NCI-H146 treated with DMSO at 0.1 percent for 48 hours (cell line): ENCODE measurements at regions not wholly inside any gene's neighbourhood (a gene's known extent, or its start where the extent isn't known, plus 50 kb on each side); places are given as distances from the start of the nearest gene placed in this dataset.
A peak's percentile ranks its signal among the peaks of the same experiment; 100 is the strongest.

Experiments
- DNase-seq: peaks from one replicate; lab custom pipeline; 2025; ENCODE audit not compliant: unreplicated experiment; lab: John Stamatoyannopoulos, UW

DNA sequence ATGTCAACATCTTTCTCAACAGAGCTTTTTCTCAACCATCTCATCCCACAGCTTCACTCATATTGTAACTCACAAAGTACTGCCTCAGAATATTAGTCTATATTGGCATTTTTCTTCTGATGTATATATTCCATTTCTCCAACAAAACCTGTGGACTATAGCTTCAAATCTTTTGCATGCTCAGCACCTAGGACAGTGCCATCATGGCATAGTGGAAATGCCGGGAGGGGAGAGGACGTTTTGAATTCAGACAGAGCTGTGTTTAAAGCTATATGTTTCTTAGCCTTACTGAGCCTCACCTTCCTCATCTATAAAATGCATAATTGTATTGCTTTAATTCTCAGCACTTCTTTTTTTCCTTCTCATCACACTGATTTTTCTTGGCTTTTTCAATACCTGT is 452.6 kb downstream of the GALC start:
- no peak for DNase-seq

DNA sequence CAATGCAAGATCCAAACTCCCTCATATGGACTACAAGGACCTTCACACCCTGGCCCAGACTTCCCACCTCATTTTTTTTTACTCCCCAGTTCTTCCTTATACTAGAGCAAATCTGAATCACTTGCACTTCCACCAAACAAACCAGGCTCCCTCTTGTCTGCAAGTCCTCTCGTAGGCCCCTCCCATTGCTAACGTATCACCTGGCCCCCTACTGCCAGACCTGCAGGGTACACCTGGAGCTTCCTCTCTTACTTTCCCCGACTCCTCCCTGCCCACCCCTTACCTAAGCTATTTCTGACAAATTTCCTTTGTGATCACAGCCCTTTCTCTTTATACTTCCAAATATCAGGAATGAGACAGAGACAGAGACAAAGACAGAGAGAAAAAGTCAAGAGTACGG is 463.9 kb downstream of the GALC start:
- peak; percentile 39 for DNase-seq

DNA sequence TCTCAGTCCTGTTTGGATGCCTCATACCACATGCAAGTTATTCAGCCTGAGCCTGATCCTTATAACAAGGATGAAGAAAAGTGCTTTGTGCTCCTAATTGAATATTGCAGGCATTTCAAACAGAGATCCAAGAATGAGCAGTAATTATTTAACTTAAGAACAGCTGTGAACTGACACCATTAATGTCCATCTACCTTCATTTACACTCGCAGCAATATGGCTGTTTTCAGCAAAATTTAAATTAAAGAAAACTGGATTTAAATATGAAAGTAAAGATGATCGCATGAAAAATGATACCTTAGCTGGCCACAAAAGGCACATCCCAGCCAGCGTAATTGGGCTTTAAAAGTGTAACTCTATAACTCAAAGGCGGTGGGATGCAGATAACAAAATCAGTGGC is 466.3 kb downstream of the GALC start:
- peak; percentile 28 for DNase-seq

DNA sequence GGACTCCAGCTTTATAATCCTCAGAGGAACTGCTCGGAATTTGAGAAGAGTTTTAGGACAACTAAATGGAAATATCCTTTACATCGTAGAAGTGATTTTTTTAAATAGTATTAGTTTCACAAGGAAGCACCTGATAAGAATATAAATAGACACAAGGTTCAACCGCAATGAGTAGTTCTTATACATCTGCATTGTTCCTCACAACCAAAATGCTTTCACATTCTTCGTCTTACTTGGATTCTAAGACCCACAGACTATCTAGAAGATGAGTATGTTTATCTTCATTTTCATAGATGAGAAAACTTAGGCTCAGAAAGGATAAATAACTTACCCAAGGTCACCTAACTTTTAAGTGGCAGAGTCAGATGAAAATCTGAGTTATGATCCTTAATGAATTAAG is 469.0 kb downstream of the GALC start:
- no peak for DNase-seq

DNA sequence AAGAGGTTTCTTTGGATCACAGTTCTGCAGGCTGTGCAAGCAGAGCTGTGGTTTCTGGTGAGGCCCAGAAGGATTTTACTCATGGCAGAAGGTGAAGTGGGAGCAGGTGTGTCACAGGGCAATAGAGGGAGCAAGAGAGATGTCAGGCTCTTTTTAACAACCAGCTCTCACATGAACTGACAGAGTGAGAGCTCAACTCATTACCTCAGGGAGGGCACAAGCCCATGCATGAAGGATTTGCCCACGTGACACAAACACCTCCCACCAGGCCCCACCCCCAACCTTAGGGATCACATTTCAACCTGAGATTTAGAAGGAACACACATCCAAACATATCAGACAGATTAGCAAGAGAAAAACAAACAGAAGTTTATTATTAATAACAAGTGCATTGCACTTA is 470.4 kb downstream of the GALC start:
- no peak for DNase-seq

DNA sequence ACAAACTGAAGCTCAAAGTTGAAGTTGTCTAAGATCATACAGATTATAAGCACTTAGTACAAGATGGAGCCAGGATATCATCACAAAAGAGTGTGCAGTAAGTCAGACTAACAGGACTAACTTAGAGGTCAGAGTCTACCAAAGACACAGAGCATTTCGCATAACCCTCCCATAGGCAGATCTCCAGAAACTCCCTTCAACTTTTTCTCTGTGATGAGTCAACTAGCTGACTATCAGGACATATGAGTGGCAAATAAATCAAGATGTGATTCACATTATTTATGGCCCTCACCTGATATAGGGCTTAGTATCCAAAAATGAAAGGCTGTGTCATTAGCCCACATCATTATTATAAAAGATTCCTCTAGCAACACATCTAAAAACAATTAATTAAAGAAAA is 484.6 kb downstream of the GALC start:
- DNase-seq, result no peak

DNA sequence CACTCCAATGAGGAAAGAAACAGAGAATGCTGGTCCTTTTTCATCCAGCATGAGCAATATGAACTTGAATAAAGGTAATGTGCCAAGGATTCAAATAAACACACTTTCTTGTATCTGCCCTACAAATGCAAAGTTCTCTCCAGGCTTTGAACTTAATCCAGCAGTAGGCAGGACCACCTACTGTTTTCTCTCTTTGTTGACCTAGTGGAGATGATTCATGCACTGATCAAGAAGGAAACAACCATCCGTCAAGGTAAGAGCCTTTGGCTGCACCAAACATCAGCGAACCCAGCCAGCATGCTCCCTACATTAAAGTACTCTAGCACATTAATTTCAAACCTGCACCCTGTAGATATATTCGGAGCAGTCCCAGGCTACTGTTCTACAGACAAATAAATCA is 489.3 kb downstream of the GALC start:
- DNase-seq, result no peak

DNA sequence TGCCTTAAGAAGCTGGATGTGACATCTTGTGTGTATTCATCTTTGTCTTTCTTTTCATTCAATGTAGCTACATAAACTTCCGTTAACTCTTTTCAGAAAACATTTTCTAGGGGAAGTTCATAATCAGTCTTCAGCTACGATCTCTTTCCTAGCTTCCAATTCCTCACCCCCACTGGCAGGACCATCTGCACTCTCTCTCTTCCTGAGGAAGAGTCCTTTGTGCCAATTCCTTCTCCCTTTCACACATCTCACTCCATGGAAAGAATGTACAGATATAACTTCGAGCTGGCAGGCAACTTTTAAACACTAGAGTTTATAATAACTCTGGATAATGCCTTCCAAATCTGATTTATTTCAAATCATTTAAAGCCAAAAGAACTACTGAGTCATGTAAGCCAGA is 495.7 kb downstream of the GALC start:
- DNase-seq, result no peak

DNA sequence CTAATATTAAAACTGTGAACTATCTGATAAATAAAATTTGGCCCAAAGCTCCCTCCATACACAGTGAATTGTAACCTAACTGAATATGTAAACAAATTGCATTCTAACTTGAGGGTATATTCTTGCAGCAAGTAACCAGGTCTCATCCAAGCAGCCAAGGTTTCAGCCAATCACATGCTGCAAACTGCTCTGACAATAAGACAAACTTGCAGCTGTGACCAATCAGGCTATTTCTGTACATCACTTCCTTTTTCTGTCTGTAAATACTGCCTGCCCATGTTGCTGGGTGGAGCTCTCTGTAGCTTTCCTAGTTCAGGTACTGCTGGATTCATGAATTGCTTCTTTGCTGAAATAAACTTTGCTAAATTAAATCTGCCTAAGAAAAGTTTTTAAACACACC is 499.0 kb downstream of the GALC start:
- no peak for DNase-seq

DNA sequence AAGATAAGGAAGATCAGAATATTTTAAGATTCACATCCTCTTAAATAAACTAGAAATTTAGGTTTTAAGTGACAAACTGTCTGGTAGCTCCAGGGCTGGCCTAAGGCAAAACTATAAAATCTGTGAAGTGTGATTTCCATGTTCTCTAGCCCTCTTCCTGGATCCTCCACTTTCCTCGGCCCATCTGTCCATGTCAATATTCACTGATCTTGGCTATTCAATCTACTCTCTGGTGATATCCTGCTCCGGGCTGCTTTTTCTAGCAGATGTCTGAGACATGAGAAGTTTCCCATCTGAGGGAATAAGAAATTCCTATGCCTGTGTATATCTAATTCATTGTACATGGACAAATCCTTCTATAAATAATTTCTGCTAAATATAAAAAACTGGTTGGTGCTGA is 500.4 kb downstream of the GALC start:
- no peak for DNase-seq

DNA sequence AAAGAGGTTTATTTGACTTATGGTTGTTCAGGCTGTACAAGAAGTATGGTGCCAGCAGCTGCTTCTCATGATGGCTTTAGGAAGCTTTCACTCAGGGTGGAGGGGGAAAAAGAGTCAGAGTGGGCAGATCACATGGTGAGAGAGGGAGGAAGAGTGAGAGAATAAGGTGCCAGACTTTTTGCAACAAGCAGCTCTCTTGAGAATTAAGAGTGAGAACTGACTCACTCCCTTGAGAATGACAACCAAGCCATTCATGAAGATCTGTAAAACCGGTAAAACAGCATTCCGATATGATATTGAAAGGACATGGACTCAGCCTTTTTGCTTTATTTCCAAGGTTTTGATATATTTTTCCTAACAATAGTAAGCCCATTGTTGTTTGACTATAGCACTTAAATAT is 501.2 kb downstream of the GALC start:
- DNase-seq, result no peak

DNA sequence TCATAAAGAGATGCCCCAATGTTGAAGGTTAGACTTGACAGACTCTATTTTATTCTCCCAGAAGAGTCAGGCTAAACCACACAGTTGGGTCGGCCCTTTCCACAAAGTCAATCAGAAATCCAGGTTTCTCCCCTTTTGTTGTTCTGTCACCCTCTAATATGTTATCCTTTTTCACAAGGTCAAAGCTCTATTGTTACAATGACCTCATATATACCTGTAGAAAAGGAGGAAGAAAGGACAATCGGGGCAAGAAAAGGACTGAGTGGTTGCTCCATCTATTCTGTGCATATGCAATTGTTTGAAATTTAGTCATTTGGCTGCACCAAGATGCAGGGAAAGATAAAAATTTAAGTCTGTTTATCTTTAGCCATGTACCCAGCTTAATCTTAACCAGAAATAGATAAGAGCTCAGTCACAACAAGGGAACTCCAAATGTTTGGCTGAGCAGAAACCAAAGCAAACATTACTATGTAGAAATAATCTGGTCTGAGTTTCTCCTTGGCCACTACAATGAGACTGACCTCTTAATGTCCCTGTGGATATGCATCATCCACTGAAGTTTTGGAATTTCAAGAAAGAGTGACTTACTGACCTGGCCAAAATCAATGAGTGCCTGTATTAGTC is 503.7 kb downstream of the GALC start:
- no peak for DNase-seq

DNA sequence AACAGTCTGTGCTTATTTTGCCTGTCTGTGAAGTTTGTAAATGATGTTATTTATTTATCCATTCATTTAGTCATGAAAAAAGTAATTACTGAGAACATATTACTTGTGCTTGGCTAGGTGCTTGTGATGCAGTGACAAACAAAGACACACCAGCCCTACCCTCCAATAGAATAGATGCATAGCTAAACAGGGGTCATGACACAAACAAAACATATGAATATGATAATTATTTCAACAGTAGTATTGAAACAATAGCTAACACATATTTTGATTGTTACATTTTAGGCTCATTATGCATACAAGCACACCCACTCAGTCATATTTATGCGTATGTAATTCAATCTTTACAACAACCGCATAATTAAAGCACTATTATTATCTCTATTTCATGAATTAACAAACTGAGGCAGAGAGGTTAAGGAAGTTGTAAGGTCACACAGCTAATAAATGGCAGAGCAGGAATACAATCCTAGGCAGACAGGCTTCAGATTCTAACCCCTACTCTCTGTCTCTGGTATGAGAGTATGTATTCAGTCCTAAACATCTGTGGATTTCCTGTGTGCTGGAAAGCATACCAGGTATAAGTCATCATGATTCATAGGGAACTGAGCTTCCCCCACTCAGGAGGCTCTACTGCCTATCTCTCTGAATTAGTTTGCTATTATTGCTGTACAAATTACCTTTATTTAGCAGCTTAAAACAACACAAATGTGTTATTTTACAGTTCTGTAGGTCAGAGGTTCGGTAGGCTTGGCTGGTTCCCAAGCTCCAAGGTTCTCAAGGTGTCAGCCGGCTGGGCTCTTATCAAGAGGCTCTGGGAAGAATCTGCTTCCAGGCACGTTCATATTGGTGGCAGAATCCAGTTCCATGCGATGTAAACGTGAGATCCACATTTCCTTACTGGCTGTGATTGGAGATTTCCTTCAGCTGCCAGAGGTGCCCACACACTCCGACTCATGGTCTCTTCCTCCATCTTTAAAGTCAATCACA is 509.4 kb downstream of the GALC start:
- DNase-seq, result no peak

DNA sequence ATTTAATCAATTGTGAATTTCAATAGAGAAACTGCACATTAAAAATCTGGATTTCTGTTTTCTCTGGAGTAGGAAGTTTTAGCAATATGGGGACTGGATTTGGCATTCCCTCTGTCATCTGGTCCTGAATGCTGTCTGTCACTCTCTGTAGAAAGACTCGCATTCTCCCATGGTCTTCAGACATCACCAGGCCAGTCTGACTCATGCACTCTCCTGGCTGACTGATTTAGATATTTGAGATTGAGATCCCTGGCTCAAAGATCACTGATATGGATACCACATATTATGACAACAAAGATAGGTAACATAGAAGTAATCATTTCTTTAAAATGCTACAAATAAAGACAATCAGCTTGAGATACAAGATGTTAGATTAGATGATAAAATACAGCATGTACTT is 524.5 kb downstream of the GALC start:
- DNase-seq, result no peak

DNA sequence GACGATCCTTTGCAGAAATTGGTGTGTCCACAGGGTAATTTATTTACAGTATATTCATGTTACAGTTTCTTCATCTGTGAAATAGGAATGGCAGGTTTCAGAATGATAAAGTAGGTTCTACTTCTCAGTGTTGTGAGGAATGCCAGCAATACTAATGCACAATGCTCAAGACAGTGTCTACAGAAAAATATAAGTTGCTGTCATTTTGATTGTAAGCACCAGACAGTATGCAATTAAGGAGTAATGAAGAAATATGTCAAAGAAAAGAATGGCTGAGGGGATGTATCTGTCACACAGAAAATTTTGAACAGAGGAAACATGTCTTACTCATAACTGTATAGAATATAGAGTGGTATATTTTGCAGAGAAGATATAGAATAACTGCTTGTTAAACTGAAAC is 525.4 kb downstream of the GALC start:
- no peak for DNase-seq

DNA sequence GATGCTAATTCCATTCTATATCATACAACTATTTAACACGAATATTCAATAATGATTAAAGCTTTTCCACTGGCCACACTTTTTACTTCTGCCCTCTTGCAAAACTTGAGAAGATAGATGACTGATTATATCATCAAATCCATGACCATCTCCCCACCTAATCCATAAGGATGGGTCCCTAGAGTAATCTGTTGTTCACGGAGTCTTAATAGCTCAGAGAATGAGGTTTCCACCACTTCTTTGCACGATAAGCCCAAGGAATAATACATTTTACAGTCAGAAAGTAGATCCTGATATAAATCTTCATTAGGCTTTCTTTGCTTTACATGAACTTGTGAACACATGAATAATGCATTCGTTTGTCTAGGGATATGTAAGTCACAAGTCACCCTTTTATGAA is 527.2 kb downstream of the GALC start:
- DNase-seq, result no peak

DNA sequence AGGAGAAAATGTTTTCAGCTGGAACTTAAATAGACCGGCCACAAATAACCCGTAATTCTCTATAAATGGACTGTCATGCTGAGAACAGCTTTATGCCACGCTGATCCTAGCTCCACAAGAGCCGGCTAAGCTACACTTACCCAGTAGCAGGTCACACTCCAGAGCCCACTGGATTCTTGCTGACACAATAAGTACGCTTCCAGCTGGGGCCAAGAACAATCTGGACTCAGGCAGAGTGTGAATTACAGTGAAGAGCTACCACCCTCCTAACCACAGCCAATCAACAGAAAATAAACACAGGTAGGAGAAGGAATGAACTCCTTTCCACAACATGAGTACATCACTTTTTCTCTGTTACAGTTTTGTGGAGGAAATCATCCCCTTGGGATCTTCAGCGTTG is 531.3 kb downstream of the GALC start:
- DNase-seq, result no peak

DNA sequence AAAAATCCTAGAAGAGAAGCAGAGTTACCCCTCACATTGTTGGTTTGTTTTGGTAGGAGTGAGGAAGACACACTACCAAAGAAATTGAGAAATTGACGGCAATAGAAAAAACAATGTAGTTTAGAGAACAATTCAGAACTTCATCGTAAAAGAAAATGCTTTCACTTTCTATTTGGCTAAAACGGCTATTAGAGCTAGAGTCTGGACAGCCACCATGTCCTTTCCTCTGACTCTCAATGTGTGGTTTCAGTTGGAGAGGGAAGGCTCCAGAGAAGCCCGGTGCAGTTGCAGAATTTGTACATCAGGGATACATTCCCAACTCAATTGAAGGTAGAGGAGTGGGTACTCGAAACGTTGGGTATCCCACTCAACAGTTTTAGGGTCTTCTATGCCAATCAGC is 535.3 kb downstream of the GALC start:
- no peak for DNase-seq

DNA sequence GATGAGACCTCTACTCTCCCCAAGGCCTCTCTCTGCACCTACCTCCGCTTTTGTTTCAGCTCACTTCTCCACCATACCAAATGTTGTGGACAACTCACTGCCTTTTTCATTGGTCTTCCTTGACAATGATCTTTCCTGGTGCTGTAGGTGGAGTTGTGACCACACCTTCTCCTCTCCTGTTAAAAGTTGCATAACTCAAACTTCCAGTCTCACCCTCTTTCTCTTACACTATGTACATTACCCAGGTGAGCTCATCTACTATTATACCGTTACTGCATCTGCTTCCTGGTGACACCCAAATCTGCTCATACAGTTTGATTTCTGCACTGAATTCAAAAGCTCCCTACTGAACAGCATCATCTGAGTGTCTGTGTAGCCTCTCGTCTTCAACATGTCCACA is 542.8 kb downstream of the GALC start:
- DNase-seq, result no peak

DNA sequence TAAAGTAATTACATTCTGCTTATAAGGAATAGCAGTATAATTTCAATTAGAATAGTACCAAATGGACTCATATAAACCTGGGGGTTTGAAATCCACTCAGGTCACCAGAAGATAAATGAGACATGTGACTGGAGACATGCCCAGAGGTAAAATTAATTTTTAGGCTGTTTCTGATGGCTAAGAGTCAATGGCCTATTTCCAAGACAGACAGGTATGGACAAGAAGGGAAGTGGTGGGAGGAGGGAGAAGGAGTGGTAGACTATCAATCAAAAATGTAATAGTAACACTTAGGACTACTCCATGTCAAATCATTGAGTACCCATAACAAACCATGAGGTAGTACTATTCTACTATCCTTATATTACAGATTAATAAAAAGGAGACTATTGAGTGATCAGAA is 544.0 kb downstream of the GALC start:
- DNase-seq, result no peak

DNA sequence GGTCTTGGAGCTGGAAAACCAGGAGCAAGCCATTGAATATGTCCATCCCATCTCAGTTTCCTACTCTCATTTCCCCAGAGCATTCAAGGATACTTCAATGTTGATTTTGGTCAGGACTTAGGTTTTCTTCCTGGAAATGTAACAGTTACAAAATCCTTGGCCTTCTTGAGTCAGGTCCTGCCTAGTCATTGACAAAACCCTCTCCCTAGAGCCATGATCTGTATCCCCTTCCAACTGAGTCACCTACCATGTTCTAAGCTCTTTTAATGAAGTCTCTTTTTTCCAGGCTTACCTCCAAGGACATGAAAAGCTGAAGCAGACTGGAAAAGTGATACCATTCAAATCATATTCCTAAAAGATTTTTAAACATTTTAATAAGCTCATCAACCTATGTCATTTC is 549.2 kb downstream of the GALC start:
- no peak for DNase-seq

DNA sequence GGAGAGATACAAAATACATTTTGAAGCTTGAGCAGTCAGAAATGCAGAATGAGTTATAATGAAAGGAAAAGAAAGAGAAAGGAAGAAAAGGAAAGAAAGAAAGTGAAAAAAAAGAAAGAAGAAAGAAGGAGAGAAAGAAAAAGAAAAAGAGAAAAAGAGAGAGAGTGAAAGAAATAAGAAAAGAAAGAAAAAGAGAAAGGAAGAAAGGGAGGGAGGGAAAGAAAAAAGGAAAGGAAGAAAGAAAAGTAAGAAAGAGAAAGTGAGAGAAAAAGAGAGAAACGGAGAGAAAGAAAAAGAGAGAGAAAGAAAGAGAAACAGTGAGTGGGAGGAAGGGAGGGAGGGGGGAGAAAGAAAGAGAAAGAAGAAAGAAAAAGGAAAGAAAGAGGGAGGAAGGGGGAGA is 549.9 kb downstream of the GALC start:
- DNase-seq, result no peak

DNA sequence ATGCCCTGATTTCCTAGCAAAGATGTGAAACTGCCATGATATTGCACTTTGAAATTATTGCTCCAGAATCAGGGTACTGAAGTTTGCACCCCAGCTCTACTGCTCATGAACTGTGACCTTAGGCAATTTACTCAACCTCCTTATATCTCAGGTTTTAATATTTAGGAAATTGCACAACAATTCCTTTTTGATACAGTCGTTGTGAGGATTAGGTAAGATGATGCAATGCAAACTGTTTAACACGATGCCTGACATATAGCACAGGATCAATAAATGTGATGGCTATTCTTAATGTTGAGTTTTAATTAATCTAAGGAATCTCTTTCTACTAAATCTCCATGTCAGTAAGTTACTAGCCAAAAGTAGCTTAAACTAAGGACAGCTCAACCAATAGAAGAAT is 555.8 kb downstream of the GALC start:
- DNase-seq, result no peak
